Endothelial cell of umbilical vein (primary cell): ENCODE measurements at regions not wholly inside any gene's neighbourhood (a gene's known extent, or its start where the extent isn't known, plus 50 kb on each side); places are given as distances from the start of the nearest gene placed in this dataset.

Experiments
- BruUV-seq: library from RNA; stranded (reverse); fragments of 400-500 nt; replicated peaks from 2 replicates; lab custom pipeline; 2021; lab: Mats Ljungman, UMichigan
- CTCF ChIA-PET: fragments of 300-600, 350-600 bp; sonication (Branson Sonifier 250); formaldehyde crosslinking; loops from one replicate; lab custom pipeline; 2021; ENCODE audit warnings: antibody characterized with exemption, inconsistent platforms; lab: Charles Lee
- POLR2A ChIA-PET: fragments of 300-600, 350-600 bp; sonication (Branson Sonifier 250); formaldehyde crosslinking; loops from one replicate; lab custom pipeline; 2021; ENCODE audit warnings: antibody characterized with exemption, inconsistent platforms; lab: Charles Lee
- DNase-seq: peaks from one replicate; pipeline ENCODE4 v3.0.0-alpha.2; 2011; ENCODE audit warnings: low read depth, low spot score
- FAIRE-seq: peaks from 2 replicates; lab custom pipeline; 2011; peaks lifted over from hg19 to GRCh38; lab: Jason Lieb, UNC
- H2AFZ ChIP-seq: 2 replicates; pipeline ENCODE4 v1.6.0; 2012; ENCODE audit warnings: low read depth, low read length, control low read depth, inconsistent platforms
- H3K27ac ChIP-seq: 2 replicates; pipeline ENCODE4 v1.5.1; 2011; ENCODE audit warnings: low read depth, mild to moderate bottlenecking, control low read depth, low read length, moderate library complexity; ENCODE audit not compliant: insufficient read depth
- H3K27me3 ChIP-seq, 2 experiments: 2 replicates each; pipeline versions ENCODE4 v1.6.0 to v1.6.1; 2011; ENCODE audit warnings: low read length in 2 of 2, mixed read lengths in 1 of 2; ENCODE audit not compliant: control insufficient read depth in 2 of 2, insufficient read depth in 2 of 2
- H3K36me3 ChIP-seq, 2 experiments: 2 replicates in 1 of 2; 3 replicates in 1 of 2; pipeline ENCODE4 v1.5.1; 2011; ENCODE audit warnings: low read length in 2 of 2, mild to moderate bottlenecking in 1 of 2, moderate library complexity in 1 of 2; ENCODE audit not compliant: control insufficient read depth in 2 of 2, insufficient read depth in 2 of 2; ENCODE audit errors: extremely low read depth in 1 of 2
- H3K4me1 ChIP-seq: 3 replicates; pipeline ENCODE4 v1.5.1; 2011; ENCODE audit warnings: mild to moderate bottlenecking, low read length; ENCODE audit not compliant: control insufficient read depth, insufficient read depth; ENCODE audit errors: extremely low read depth
- H3K4me2 ChIP-seq: 2 replicates; pipeline ENCODE4 v1.6.1; 2011; ENCODE audit warnings: low read length, control low read depth, mixed read lengths; ENCODE audit not compliant: insufficient read depth
- H3K4me3 ChIP-seq, 3 experiments: fragments of 200-600 bp in 1 of 3; sonication (generic), shearing (Covaris generic) in 1 of 3; replicated peaks in 1 of 3; 2 replicates each; pipeline ENCODE4 v1.5.1; 2011 to 2016; ENCODE audit warnings: control low read depth in 3 of 3, low read length in 3 of 3, mild to moderate bottlenecking in 2 of 3, inconsistent platforms in 1 of 3, low read depth in 1 of 3, moderate library complexity in 1 of 3; ENCODE audit not compliant: insufficient read depth in 1 of 3
- H3K79me2 ChIP-seq: 2 replicates; pipeline ENCODE4 v1.6.0; 2012; ENCODE audit warnings: low read length, inconsistent platforms; ENCODE audit not compliant: control insufficient read depth, insufficient read depth
- H3K9ac ChIP-seq: replicated peaks from 2 replicates; pipeline ENCODE3; 2011; ENCODE audit warnings: low read length, control low read depth; ENCODE audit not compliant: insufficient read depth; ENCODE audit errors: extremely low read depth
- H3K9me1 ChIP-seq: replicated peaks from 3 replicates; pipeline ENCODE4 v1.6.0; 2011; ENCODE audit warnings: mild to moderate bottlenecking, low read length; ENCODE audit not compliant: control insufficient read depth, insufficient read depth; ENCODE audit errors: extremely low read depth
- H3K9me3 ChIP-seq: replicated peaks from 2 replicates; pipeline ENCODE4 v1.5.1; 2012; ENCODE audit warnings: low read length, inconsistent platforms; ENCODE audit not compliant: control insufficient read depth, insufficient read depth
- H4K20me1 ChIP-seq: replicated peaks from 2 replicates; pipeline ENCODE3; 2011; ENCODE audit warnings: mild to moderate bottlenecking, low read length; ENCODE audit not compliant: control insufficient read depth, insufficient read depth; ENCODE audit errors: extremely low read depth
- EZH2 ChIP-seq: IDR thresholded peaks from 2 replicates; pipeline ENCODE4 v1.6.1; 2012; ENCODE audit warnings: borderline replicate concordance, low read depth, mild to moderate bottlenecking, moderate library complexity, low read length, inconsistent platforms; ENCODE audit not compliant: severe bottlenecking
- FOS ChIP-seq: IDR thresholded peaks from 2 replicates; pipeline ENCODE4 v1.6.1; 2011; ENCODE audit warnings: mild to moderate bottlenecking, low read length, moderate library complexity, borderline replicate concordance; ENCODE audit not compliant: insufficient read depth
- GATA2 ChIP-seq: IDR thresholded peaks from 2 replicates; pipeline ENCODE4 v1.7.0; 2011; ENCODE audit warnings: low read depth, mild to moderate bottlenecking, moderate library complexity, mixed read lengths, low read length; ENCODE audit not compliant: insufficient read length, insufficient read depth
- JUN ChIP-seq: IDR thresholded peaks from 2 replicates; pipeline ENCODE4 v1.6.1; 2011; ENCODE audit warnings: borderline replicate concordance, low read depth; ENCODE audit not compliant: insufficient read length, insufficient read depth
- MYC ChIP-seq: IDR thresholded peaks from one replicate; pipeline ENCODE4 v1.6.1; 2011; ENCODE audit warnings: mild to moderate bottlenecking, low read depth, low read length
- POLR2A ChIP-seq: IDR thresholded peaks from 2 replicates; pipeline ENCODE4 v1.6.1; 2012; ENCODE audit warnings: low read depth, mild to moderate bottlenecking, control low read depth, low read length
- POLR2AphosphoS5 ChIP-seq: IDR thresholded peaks from 2 replicates; pipeline ENCODE4 v1.6.1; 2012; ENCODE audit warnings: low read depth, mild to moderate bottlenecking, control low read depth, low read length, moderate library complexity; ENCODE audit not compliant: insufficient read depth
- dilution Hi-C: fragments of 300-500 bp; cut with MboI; formaldehyde crosslinking; loops from one replicate; pipeline ENCODE4 v1.15.0; 2019; ENCODE audit warnings: low sequenced_read_pairs; ENCODE audit not compliant: extremely low pct_ligation_motif_present
- intact Hi-C: fragments of 100-400 bp; cut with micrococcal nuclease; formaldehyde crosslinking; loops from one replicate; pipeline ENCODE4 v1.10.0; 2022
- TF ChIP-seq, protein P1 (sequence below): IDR thresholded peaks from 2 replicates; pipeline ENCODE4 v1.6.1; 2011; ENCODE audit not compliant: insufficient read depth, insufficient read length
- TF ChIP-seq, protein P2 (sequence below), 2 donors: IDR thresholded peaks; 1 replicate in 1 of 2; 2 replicates in 1 of 2; pipeline ENCODE4 v1.5.1; 2011; ENCODE audit warnings: low read length in 2 of 2, mild to moderate bottlenecking in 2 of 2, moderate library complexity in 2 of 2, control low read depth in 1 of 2, inconsistent platforms in 1 of 2, low read depth in 1 of 2; ENCODE audit not compliant: insufficient read depth in 1 of 2; ENCODE audit errors: extremely low read depth in 1 of 2

DNA sequence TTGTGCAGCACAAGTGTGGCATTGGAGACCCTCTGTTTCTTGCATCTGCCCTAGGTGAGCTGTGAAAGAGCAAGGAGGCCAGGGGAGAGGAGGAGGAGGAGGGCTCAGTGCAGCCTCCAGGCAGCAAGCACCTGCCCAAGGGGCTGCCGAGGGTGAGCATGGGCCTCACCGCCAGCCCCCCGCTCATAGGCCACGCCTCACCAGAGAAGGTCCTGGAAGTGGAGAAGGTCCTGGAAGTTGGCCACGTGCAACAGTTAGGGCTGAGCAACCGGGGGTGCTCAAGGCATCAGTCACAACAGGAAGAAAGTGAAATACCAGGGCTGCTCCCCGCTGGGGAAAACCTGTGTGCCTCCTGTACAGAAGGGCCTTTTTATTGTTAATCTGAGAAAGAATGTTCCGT lies 168.9 kb downstream of the TEX29 start:
- DNase-seq (no peak), FAIRE-seq (no peak)
- TF ChIP-seq FOS (no peak), GATA2 (no peak), POLR2A (no peak), EZH2 (no peak), POLR2AphosphoS5 (no peak), JUN (no peak), MYC (no peak)
- TF ChIP-seq, protein P1, sequence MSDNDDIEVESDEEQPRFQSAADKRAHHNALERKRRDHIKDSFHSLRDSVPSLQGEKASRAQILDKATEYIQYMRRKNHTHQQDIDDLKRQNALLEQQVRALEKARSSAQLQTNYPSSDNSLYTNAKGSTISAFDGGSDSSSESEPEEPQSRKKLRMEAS: no peak
- TF ChIP-seq, protein P2, sequence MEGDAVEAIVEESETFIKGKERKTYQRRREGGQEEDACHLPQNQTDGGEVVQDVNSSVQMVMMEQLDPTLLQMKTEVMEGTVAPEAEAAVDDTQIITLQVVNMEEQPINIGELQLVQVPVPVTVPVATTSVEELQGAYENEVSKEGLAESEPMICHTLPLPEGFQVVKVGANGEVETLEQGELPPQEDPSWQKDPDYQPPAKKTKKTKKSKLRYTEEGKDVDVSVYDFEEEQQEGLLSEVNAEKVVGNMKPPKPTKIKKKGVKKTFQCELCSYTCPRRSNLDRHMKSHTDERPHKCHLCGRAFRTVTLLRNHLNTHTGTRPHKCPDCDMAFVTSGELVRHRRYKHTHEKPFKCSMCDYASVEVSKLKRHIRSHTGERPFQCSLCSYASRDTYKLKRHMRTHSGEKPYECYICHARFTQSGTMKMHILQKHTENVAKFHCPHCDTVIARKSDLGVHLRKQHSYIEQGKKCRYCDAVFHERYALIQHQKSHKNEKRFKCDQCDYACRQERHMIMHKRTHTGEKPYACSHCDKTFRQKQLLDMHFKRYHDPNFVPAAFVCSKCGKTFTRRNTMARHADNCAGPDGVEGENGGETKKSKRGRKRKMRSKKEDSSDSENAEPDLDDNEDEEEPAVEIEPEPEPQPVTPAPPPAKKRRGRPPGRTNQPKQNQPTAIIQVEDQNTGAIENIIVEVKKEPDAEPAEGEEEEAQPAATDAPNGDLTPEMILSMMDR (IDR thresholded peaks at IDR 0.05; ENCODE audit: extremely low read depth in 1 of 2, insufficient read depth in 1 of 2, low read depth in 1 of 2, low read length in 2 of 2): no peak
- ChIA-PET CTCF (no interaction called here), POLR2A (no interaction called here)
- Histone ChIP-seq H3K9me3 (no peaks in the 10 kb centered on the region), H3K36me3 (no peaks in the 10 kb centered on the region), H3K9ac (no peak overlapping the region), H3K27me3 (no peaks in the 10 kb centered on the region), H4K20me1 (no peaks in the 10 kb centered on the region), H3K4me3 (no peak overlapping the region), H3K4me2 (no peak overlapping the region), H2AFZ (no peak overlapping the region), H3K27ac (no peak overlapping the region), H3K4me1 (no peaks in the 10 kb centered on the region), H3K79me2 (no peaks in the 10 kb centered on the region), H3K9me1 (no peaks in the 10 kb centered on the region)
- dilution Hi-C loops: no loop called here
- intact Hi-C loops: no loop called here
- no TSS peak for BruUV-seq
